ENCODE measurements at regions not wholly inside any gene's neighbourhood (a gene's known extent, or its start where the extent isn't known, plus 50 kb on each side); places are given as distances from the start of the nearest gene placed in this dataset.
"Not testable (repeated sequence)": the region's sequence is repeated elsewhere in the genome, so short reads cannot be mapped to it uniquely, and the experiment has no call there.

- in situ Hi-C loops (cut with MboI; ENCODE audit: low sequenced_read_pairs): no loop called here
- H3K27me3 ChIP-seq (ENCODE audit: low read depth): no peaks in the 10 kb centered on the region
- H3K4me3 ChIP-seq: no peak overlapping the region
- H3K9me3 ChIP-seq: no peaks in the 10 kb centered on the region; the same call in 1 of the 2 replicates
- H3K4me1 ChIP-seq: peaks cover 3% of the 10 kb centered on the region; the same call in 1 of the 2 replicates
- no peaks in the 10 kb centered on the region for H3K36me3 ChIP-seq (replicated peaks)
- no peak for DNase-seq (ENCODE audit: low spot score in 2 of 2)
Observed at GRCh38 chr2:37767959-37768925, 96.8 kb upstream of the CDC42EP3 start.

GRCh38 chr2:37769551-37769950, 98.1 kb upstream of the CDC42EP3 start:
- no peaks in the 10 kb centered on the region for H3K27me3 ChIP-seq (ENCODE audit: low read depth)
- H3K4me3 ChIP-seq: no peak overlapping the region
- in situ Hi-C loops (cut with MboI; ENCODE audit: low sequenced_read_pairs): no loop called here
- no peaks in the 10 kb centered on the region; the same call in 1 of the 2 replicates for H3K9me3 ChIP-seq
- DNase-seq (ENCODE audit: low spot score in 2 of 2): no peak
- H3K4me1 ChIP-seq: peaks cover 3% of the 10 kb centered on the region; the same call in 1 of the 2 replicates
- no peaks in the 10 kb centered on the region for H3K36me3 ChIP-seq (replicated peaks)

GRCh38 chr2:37770797-37771196, 99.4 kb upstream of the CDC42EP3 start:
- no peak for DNase-seq (ENCODE audit: low spot score in 2 of 2)
- H3K4me1 ChIP-seq: peaks cover 3% of the 10 kb centered on the region; the same call in 1 of the 2 replicates
- no peaks in the 10 kb centered on the region for H3K36me3 ChIP-seq (replicated peaks)
- in situ Hi-C loops (cut with MboI; ENCODE audit: low sequenced_read_pairs): no loop called here
- no peak overlapping the region for H3K4me3 ChIP-seq
- no peaks in the 10 kb centered on the region; the same call in 1 of the 2 replicates for H3K9me3 ChIP-seq
- H3K27me3 ChIP-seq (ENCODE audit: low read depth): no peaks in the 10 kb centered on the region

- no peak for DNase-seq (ENCODE audit: low spot score in 2 of 2)
- no peak overlapping the region for H3K4me3 ChIP-seq
- in situ Hi-C loops (cut with MboI; ENCODE audit: low sequenced_read_pairs): no loop called here
- H3K27me3 ChIP-seq (ENCODE audit: low read depth): no peaks in the 10 kb centered on the region
- H3K4me1 ChIP-seq: no peaks in the 10 kb centered on the region
- H3K9me3 ChIP-seq: no peaks in the 10 kb centered on the region; the same call in 1 of the 2 replicates
- H3K36me3 ChIP-seq (replicated peaks): no peaks in the 10 kb centered on the region
Observed at GRCh38 chr2:37771600-37772088, 100.2 kb upstream of the CDC42EP3 start.

GRCh38 chr2:37773371-37774130, 102.1 kb upstream of the CDC42EP3 start:
- no peak overlapping the region for H3K4me3 ChIP-seq
- H3K4me1 ChIP-seq: no peaks in the 10 kb centered on the region
- in situ Hi-C loops (cut with MboI; ENCODE audit: low sequenced_read_pairs): no loop called here
- no peak for DNase-seq (ENCODE audit: low spot score in 2 of 2)
- H3K36me3 ChIP-seq (replicated peaks): no peaks in the 10 kb centered on the region
- no peaks in the 10 kb centered on the region for H3K27me3 ChIP-seq (ENCODE audit: low read depth)
- H3K9me3 ChIP-seq: no peaks in the 10 kb centered on the region; the same call in 1 of the 2 replicates

GRCh38 chr2:37774171-37774944, 102.9 kb upstream of the CDC42EP3 start:
- H3K4me3 ChIP-seq; in situ Hi-C loops (cut with MboI; ENCODE audit: low sequenced_read_pairs); H3K9me3 ChIP-seq; H3K27me3 ChIP-seq (ENCODE audit: low read depth); DNase-seq (ENCODE audit: low spot score in 2 of 2); H3K36me3 ChIP-seq (replicated peaks); H3K4me1 ChIP-seq: not testable (repeated sequence)

- H3K4me1 ChIP-seq: peaks cover 3% of the 10 kb centered on the region; the same call in 1 of the 2 replicates
- H3K36me3 ChIP-seq (replicated peaks): no peaks in the 10 kb centered on the region
- no peaks in the 10 kb centered on the region; the same call in 1 of the 2 replicates for H3K9me3 ChIP-seq
- in situ Hi-C loops (cut with MboI; ENCODE audit: low sequenced_read_pairs): no loop called here
- H3K4me3 ChIP-seq: no peak overlapping the region
- DNase-seq (ENCODE audit: low spot score in 2 of 2): no peak
- no peaks in the 10 kb centered on the region for H3K27me3 ChIP-seq (ENCODE audit: low read depth)
Observed at GRCh38 chr2:37774976-37775907, 103.8 kb upstream of the CDC42EP3 start.

- in situ Hi-C loops (cut with MboI; ENCODE audit: low sequenced_read_pairs): no loop called here
- H3K9me3 ChIP-seq: no peaks in the 10 kb centered on the region; the same call in 1 of the 2 replicates
- DNase-seq (ENCODE audit: low spot score in 2 of 2): no peak
- H3K27me3 ChIP-seq (ENCODE audit: low read depth): no peaks in the 10 kb centered on the region
- H3K4me1 ChIP-seq: peaks cover 3% of the 10 kb centered on the region; the same call in 1 of the 2 replicates
- no peak overlapping the region for H3K4me3 ChIP-seq
- no peaks in the 10 kb centered on the region for H3K36me3 ChIP-seq (replicated peaks)
Observed at GRCh38 chr2:37775908-37776250, 104.4 kb upstream of the CDC42EP3 start.

GRCh38 chr2:37776487-37776886, 105.0 kb upstream of the CDC42EP3 start:
- H3K9me3 ChIP-seq: no peaks in the 10 kb centered on the region
- in situ Hi-C loops (cut with MboI; ENCODE audit: low sequenced_read_pairs): no loop called here
- H3K4me3 ChIP-seq: no peak overlapping the region
- DNase-seq (ENCODE audit: low spot score in 2 of 2): no peak
- H3K4me1 ChIP-seq: peaks cover 3% of the 10 kb centered on the region; the same call in 1 of the 2 replicates
- no peaks in the 10 kb centered on the region for H3K36me3 ChIP-seq (replicated peaks)
- H3K27me3 ChIP-seq (ENCODE audit: low read depth): no peaks in the 10 kb centered on the region

- DNase-seq (ENCODE audit: low spot score in 2 of 2): no peak
- Histone ChIP-seq H3K36me3 (replicated peaks) (no peaks in the 10 kb centered on the region), H3K4me3 (no peak overlapping the region), H3K9me3 (no peaks in the 10 kb centered on the region), H3K27me3 (ENCODE audit: low read depth) (no peaks in the 10 kb centered on the region), H3K4me1 (peaks cover 3% of the 10 kb centered on the region; the same call in 1 of the 2 replicates)
- in situ Hi-C loops (cut with MboI; ENCODE audit: low sequenced_read_pairs): no loop called here
Observed at GRCh38 chr2:37779139-37779538, 107.7 kb upstream of the CDC42EP3 start.

- in situ Hi-C loops (cut with MboI; ENCODE audit: low sequenced_read_pairs): no loop called here
- Histone ChIP-seq H3K4me1 (peaks cover 3% of the 10 kb centered on the region; the same call in 1 of the 2 replicates), H3K4me3 (no peak overlapping the region), H3K27me3 (ENCODE audit: low read depth) (no peaks in the 10 kb centered on the region), H3K9me3 (no peaks in the 10 kb centered on the region), H3K36me3 (replicated peaks) (no peaks in the 10 kb centered on the region)
- DNase-seq (ENCODE audit: low spot score in 2 of 2): no peak
Observed at GRCh38 chr2:37779611-37780386, 108.4 kb upstream of the CDC42EP3 start.

GRCh38 chr2:37780387-37780676, 108.9 kb upstream of the CDC42EP3 start:
- Histone ChIP-seq H3K4me1 (peaks cover 3% of the 10 kb centered on the region; the same call in 1 of the 2 replicates), H3K9me3 (no peaks in the 10 kb centered on the region), H3K27me3 (ENCODE audit: low read depth) (no peaks in the 10 kb centered on the region), H3K4me3 (no peak overlapping the region), H3K36me3 (replicated peaks) (no peaks in the 10 kb centered on the region)
- no peak for DNase-seq (ENCODE audit: low spot score in 2 of 2)
- in situ Hi-C loops (cut with MboI; ENCODE audit: low sequenced_read_pairs): no loop called here

All from HAP-1 (cell line).